ENCODE measurements at regions not wholly inside any gene's neighbourhood (a gene's known extent, or its start where the extent isn't known, plus 50 kb on each side); places are given as distances from the start of the nearest gene placed in this dataset.

GRCh38 chr1:194445244-194445643 lies 1258.8 kb upstream of the B3GALT2 start:
- TF ChIP-seq SIN3A (IDR thresholded peaks at IDR 0.05; ENCODE audit: borderline replicate concordance, insufficient read depth, low read length), result no peak
- no peak for TF ChIP-seq POLR2AphosphoS5 (IDR thresholded peaks at IDR 0.05; ENCODE audit: low read depth, low read length)
- no peak for TF ChIP-seq TAF1 (IDR thresholded peaks at IDR 0.05; ENCODE audit: borderline replicate concordance, insufficient read depth, low read length)
